Vagina (tissue), 2 donors: ENCODE measurements at regions not wholly inside any gene's neighbourhood (a gene's known extent, or its start where the extent isn't known, plus 50 kb on each side); places are given as distances from the start of the nearest gene placed in this dataset.

Experiments used
- DNase-seq, 2 donors: peaks; one replicate each; pipeline ENCODE4 v3.0.0-alpha.2; 2017; ENCODE audit errors: extremely low spot score in 2 of 2
- H3K27ac ChIP-seq: fragments of 200-600 bp; sonication (generic); one replicate; pipeline ENCODE4 v1.5.1; 2019
- H3K27me3 ChIP-seq: fragments of 200-600 bp; sonication (generic); one replicate; pipeline ENCODE4 v1.5.1; 2019
- H3K36me3 ChIP-seq, 2 donors: fragments of 200-600 bp; sonication (generic); one replicate each; pipeline ENCODE4 v1.5.1; 2017 to 2019
- H3K4me1 ChIP-seq: fragments of 200-600 bp; sonication (generic); one replicate; pipeline ENCODE4 v1.5.1; 2019
- H3K4me3 ChIP-seq, 2 donors: fragments of 200-600 bp; sonication (generic); 1 replicate in 1 of 2; 2 replicates in 1 of 2; pipeline ENCODE4 v1.5.1; 2016 to 2019
- H3K9me3 ChIP-seq: fragments of 200-600 bp; sonication (generic); one replicate; pipeline ENCODE4 v1.5.1; 2019
- CTCF ChIP-seq, 3 experiments: fragments of 450-650 bp in 2 of 3; fragments of 200-600 bp in 1 of 3; sonication (generic) in 1 of 3; IDR thresholded peaks; one replicate each; pipeline ENCODE4 v1.5.1; 2017 to 2019; ENCODE audit warnings: antibody characterized with exemption in 3 of 3, mild to moderate bottlenecking in 2 of 3, moderate library complexity in 2 of 3
- POLR2A ChIP-seq, 2 donors: fragments of 450-650 bp; IDR thresholded peaks; one replicate each; pipeline ENCODE4 v1.6.1; 2017; ENCODE audit warnings: antibody characterized with exemption in 2 of 2, mild to moderate bottlenecking in 2 of 2, moderate library complexity in 2 of 2
- POLR2AphosphoS5 ChIP-seq, 2 donors: sonication (generic); formaldehyde crosslinking; IDR thresholded peaks; one replicate each; pipeline ENCODE4 v1.9.0; 2017; ENCODE audit warnings: antibody characterized with exemption in 2 of 2, mild to moderate bottlenecking in 2 of 2, low read depth in 1 of 2; ENCODE audit not compliant: insufficient read depth in 1 of 2
- intact Hi-C: fragments of 100-400 bp; cut with DNase I; formaldehyde crosslinking; loops from one replicate; pipeline ENCODE4 v1.15.1; 2023

GRCh38 chr15:97874139-97874538 lies 86.4 kb upstream of the ARRDC4 start:
- Histone ChIP-seq H3K9me3 (no peaks in the 10 kb centered on the region), H3K4me1 (no peaks in the 10 kb centered on the region), H3K4me3 (no peak overlapping the region), H3K27me3 (no peaks in the 10 kb centered on the region), H3K36me3 (no peaks in the 10 kb centered on the region), H3K27ac (no peak overlapping the region)
- no peak for TF ChIP-seq POLR2AphosphoS5 (IDR thresholded peaks at IDR 0.05; ENCODE audit: insufficient read depth in 1 of 2, low read depth in 1 of 2)
- TF ChIP-seq POLR2A (IDR thresholded peaks at IDR 0.05) = no peak
- TF ChIP-seq CTCF (IDR thresholded peaks at IDR 0.05) = no peak
- DNase-seq = no peak
- intact Hi-C loops = no loop called here

GRCh38 chr15:97875025-97875512 lies 85.4 kb upstream of the ARRDC4 start:
- no peak for TF ChIP-seq CTCF (IDR thresholded peaks at IDR 0.05)
- no peak for TF ChIP-seq POLR2AphosphoS5 (IDR thresholded peaks at IDR 0.05; ENCODE audit: insufficient read depth in 1 of 2, low read depth in 1 of 2)
- TF ChIP-seq POLR2A (IDR thresholded peaks at IDR 0.05) = no peak
- H3K27me3 ChIP-seq = no peaks in the 10 kb centered on the region
- H3K27ac ChIP-seq = no peak overlapping the region
- no peak overlapping the region for H3K4me3 ChIP-seq
- intact Hi-C loops = no loop called here
- DNase-seq = no peak
- H3K36me3 ChIP-seq = no peaks in the 10 kb centered on the region
- no peaks in the 10 kb centered on the region for H3K9me3 ChIP-seq
- H3K4me1 ChIP-seq = no peaks in the 10 kb centered on the region

- no peak overlapping the region for H3K27ac ChIP-seq
- H3K36me3 ChIP-seq = no peaks in the 10 kb centered on the region
- no peak for TF ChIP-seq CTCF (IDR thresholded peaks at IDR 0.05)
- TF ChIP-seq POLR2A (IDR thresholded peaks at IDR 0.05) = no peak
- TF ChIP-seq POLR2AphosphoS5 (IDR thresholded peaks at IDR 0.05; ENCODE audit: insufficient read depth in 1 of 2, low read depth in 1 of 2) = no peak
- intact Hi-C loops = no loop called here
- no peaks in the 10 kb centered on the region for H3K4me1 ChIP-seq
- H3K9me3 ChIP-seq = no peaks in the 10 kb centered on the region
- no peak overlapping the region for H3K4me3 ChIP-seq
- H3K27me3 ChIP-seq = no peaks in the 10 kb centered on the region
- DNase-seq = no peak
These were observed 84.8 kb upstream of the ARRDC4 start for GRCh38 chr15:97875513-97876280.

- H3K9me3 ChIP-seq = no peaks in the 10 kb centered on the region
- no peaks in the 10 kb centered on the region for H3K36me3 ChIP-seq
- DNase-seq = no peak
- TF ChIP-seq CTCF (IDR thresholded peaks at IDR 0.05) = no peak
- TF ChIP-seq POLR2A (IDR thresholded peaks at IDR 0.05) = no peak
- TF ChIP-seq POLR2AphosphoS5 (IDR thresholded peaks at IDR 0.05; ENCODE audit: insufficient read depth in 1 of 2, low read depth in 1 of 2) = no peak
- intact Hi-C loops = no loop called here
- no peaks in the 10 kb centered on the region for H3K4me1 ChIP-seq
- H3K4me3 ChIP-seq = no peak overlapping the region
- no peaks in the 10 kb centered on the region for H3K27me3 ChIP-seq
- no peak overlapping the region for H3K27ac ChIP-seq
These were observed 84.2 kb upstream of the ARRDC4 start for GRCh38 chr15:97876281-97876675.

- Histone ChIP-seq H3K27me3 (no peaks in the 10 kb centered on the region), H3K9me3 (no peaks in the 10 kb centered on the region)
These were observed 79.0 kb upstream of the ARRDC4 start for GRCh38 chr15:97881346-97881965.

More at GRCh38 chr15:97881346-97881965, 79.0 kb upstream of the ARRDC4 start:
- no peak for DNase-seq
- Histone ChIP-seq H3K27ac (no peak overlapping the region), H3K4me3 (no peak overlapping the region), H3K36me3 (no peaks in the 10 kb centered on the region), H3K4me1 (no peaks in the 10 kb centered on the region)
- TF ChIP-seq POLR2A (IDR thresholded peaks at IDR 0.05) = no peak
- no peak for TF ChIP-seq CTCF (IDR thresholded peaks at IDR 0.05)
- TF ChIP-seq POLR2AphosphoS5 (IDR thresholded peaks at IDR 0.05; ENCODE audit: insufficient read depth in 1 of 2, low read depth in 1 of 2) = no peak
- intact Hi-C loops = no loop called here
